HEK293 (cell line): ENCODE measurements at regions not wholly inside any gene's neighbourhood (a gene's known extent, or its start where the extent isn't known, plus 50 kb on each side); places are given as distances from the start of the nearest gene placed in this dataset.

Source experiments
- CTCF ChIA-PET: fragments of 350-600 bp; formaldehyde crosslinking; extraction: SDS; loops from one replicate; lab custom pipeline; 2021; ENCODE audit warnings: antibody characterized with exemption; lab: Yijun Ruan, JAX
- POLR2A ChIA-PET: fragments of 300-600 bp; formaldehyde crosslinking; extraction: SDS; loops from one replicate; lab custom pipeline; 2020; ENCODE audit warnings: antibody characterized with exemption, inconsistent platforms; lab: Yijun Ruan, JAX
- H3K27ac ChIP-seq: fragments of 200-500 bp; sonication (Bioruptor generic); 2 replicates; pipeline ENCODE4 v1.5.1; 2014; ENCODE audit warnings: low read depth, low read length, control low read depth, inconsistent platforms; ENCODE audit errors: extremely low read depth
- H3K36me3 ChIP-seq, 2 experiments: fragments of 200-500 bp in 1 of 2; sonication (Bioruptor generic) in 1 of 2; 1 replicate in 1 of 2; 2 replicates in 1 of 2; pipeline ENCODE4 v1.5.1; 2014 to 2017; ENCODE audit warnings: inconsistent platforms in 2 of 2, low read length in 2 of 2; ENCODE audit not compliant: control insufficient read depth in 2 of 2, insufficient read depth in 1 of 2
- H3K4me1 ChIP-seq: fragments of 200-500 bp; sonication (Bioruptor generic); 2 replicates; pipeline ENCODE4 v1.5.1; 2014; ENCODE audit warnings: mild to moderate bottlenecking, low read length, inconsistent platforms; ENCODE audit not compliant: control insufficient read depth, insufficient read depth
- H3K4me3 ChIP-seq: 2 replicates; pipeline ENCODE4 v1.5.1; 2011; ENCODE audit warnings: low read depth, mild to moderate bottlenecking, control low read depth, low read length, moderate library complexity
- H3K9me3 ChIP-seq: fragments of 200-500 bp; sonication (Bioruptor generic); 2 replicates; pipeline ENCODE4 v1.5.1; 2014; ENCODE audit warnings: low read depth, low read length, inconsistent platforms; ENCODE audit not compliant: control insufficient read depth, insufficient read depth
- HOXA7 ChIP-seq: sonication (generic); formaldehyde crosslinking; IDR thresholded peaks from 2 replicates; pipeline ENCODE4 v1.8.1; 2022; ENCODE audit warnings: missing genetic modification reagents, borderline replicate concordance
- KLF7 ChIP-seq: fragments of 450-650 bp; formaldehyde crosslinking; IDR thresholded peaks from 2 replicates; pipeline ENCODE4 v1.5.1; 2016; ENCODE audit warnings: missing biosample characterization, missing genetic modification characterization, borderline replicate concordance
- KLF9 ChIP-seq: fragments of 450-650 bp; formaldehyde crosslinking; IDR thresholded peaks from 2 replicates; pipeline ENCODE4 v1.5.1; 2016; ENCODE audit warnings: missing biosample characterization, missing genetic modification characterization, low read depth
- WT1 ChIP-seq: fragments of 450-650 bp; formaldehyde crosslinking; IDR thresholded peaks from 2 replicates; pipeline ENCODE4 v1.5.1; 2016; ENCODE audit warnings: missing biosample characterization, missing genetic modification characterization
- ZBTB8A ChIP-seq: fragments of 450-650 bp; formaldehyde crosslinking; IDR thresholded peaks from 2 replicates; pipeline ENCODE4 v1.5.1; 2016; ENCODE audit warnings: missing biosample characterization, missing genetic modification characterization
- ZNF175 ChIP-seq: fragments of 450-650 bp; formaldehyde crosslinking; IDR thresholded peaks from 2 replicates; pipeline ENCODE4 v1.5.1; 2016; ENCODE audit warnings: missing biosample characterization, missing genetic modification characterization
- ZNF292 ChIP-seq: fragments of 450-650 bp; formaldehyde crosslinking; IDR thresholded peaks from 2 replicates; pipeline ENCODE4 v1.5.1; 2016; ENCODE audit warnings: low read depth, missing biosample characterization, missing genetic modification characterization, borderline replicate concordance
- ZNF48 ChIP-seq: fragments of 450-650 bp; formaldehyde crosslinking; IDR thresholded peaks from 2 replicates; pipeline ENCODE4 v1.5.1; 2016; ENCODE audit warnings: missing biosample characterization, missing genetic modification characterization
- ZNF549 ChIP-seq: fragments of 450-650 bp; IDR thresholded peaks from 2 replicates; pipeline ENCODE4 v1.5.1; 2018; ENCODE audit warnings: missing biosample characterization, missing genetic modification characterization, mild to moderate bottlenecking, inconsistent platforms, moderate library complexity
- ZNF561 ChIP-seq: fragments of 450-650 bp; IDR thresholded peaks from 2 replicates; pipeline ENCODE4 v1.5.1; 2018; ENCODE audit warnings: missing biosample characterization, missing genetic modification characterization, borderline replicate concordance
- ZNF585B ChIP-seq: fragments of 450-650 bp; formaldehyde crosslinking; IDR thresholded peaks from 2 replicates; pipeline ENCODE4 v1.5.1; 2016; ENCODE audit warnings: missing biosample characterization, missing genetic modification characterization
- ZNF621 ChIP-seq: fragments of 450-650 bp; formaldehyde crosslinking; IDR thresholded peaks from 2 replicates; pipeline ENCODE4 v1.5.1; 2017; ENCODE audit warnings: missing biosample characterization, missing genetic modification characterization
- ZNF654 ChIP-seq: fragments of 450-650 bp; formaldehyde crosslinking; IDR thresholded peaks from 2 replicates; pipeline ENCODE4 v1.5.1; 2016; ENCODE audit warnings: low read depth, missing biosample characterization, missing genetic modification characterization
- ZNF677 ChIP-seq: fragments of 450-650 bp; IDR thresholded peaks from 2 replicates; pipeline ENCODE4 v1.5.0; 2018; ENCODE audit warnings: missing biosample characterization, mild to moderate bottlenecking, missing genetic modification characterization, moderate library complexity
- ZNF701 ChIP-seq: fragments of 450-650 bp; formaldehyde crosslinking; IDR thresholded peaks from 2 replicates; pipeline ENCODE4 v1.5.1; 2016; ENCODE audit warnings: missing biosample characterization, missing genetic modification characterization
- ZNF76 ChIP-seq: fragments of 450-650 bp; formaldehyde crosslinking; IDR thresholded peaks from 2 replicates; pipeline ENCODE4; 2016; ENCODE audit warnings: low read depth, missing biosample characterization, missing genetic modification characterization, borderline replicate concordance
- ZSCAN30 ChIP-seq: fragments of 450-650 bp; IDR thresholded peaks from 2 replicates; pipeline ENCODE4 v1.5.1; 2018; ENCODE audit warnings: missing biosample characterization, mild to moderate bottlenecking, missing genetic modification characterization, moderate library complexity
- TF ChIP-seq, protein P1 (sequence below): fragments of 450-650 bp; formaldehyde crosslinking; IDR thresholded peaks from 2 replicates; pipeline ENCODE4 v1.5.1; 2016; ENCODE audit warnings: missing biosample characterization, missing genetic modification characterization, low read depth
- TF ChIP-seq, protein P2 (sequence below): fragments of 450-650 bp; formaldehyde crosslinking; IDR thresholded peaks from 2 replicates; pipeline ENCODE4 v1.5.1; 2016; ENCODE audit warnings: missing biosample characterization, missing genetic modification characterization
- TF ChIP-seq, protein P3 (sequence below): fragments of 450-650 bp; formaldehyde crosslinking; IDR thresholded peaks from 2 replicates; pipeline ENCODE4 v1.5.1; 2016; ENCODE audit warnings: missing biosample characterization, missing genetic modification characterization
- TF ChIP-seq, protein P4 (sequence below): fragments of 450-650 bp; formaldehyde crosslinking; IDR thresholded peaks from 2 replicates; pipeline ENCODE4 v1.5.1; 2017; ENCODE audit warnings: missing biosample characterization, missing genetic modification characterization
- TF ChIP-seq, protein P5 (sequence below): fragments of 450-650 bp; formaldehyde crosslinking; IDR thresholded peaks from 2 replicates; pipeline ENCODE4 v1.5.1; 2016; ENCODE audit warnings: missing biosample characterization, missing genetic modification characterization, low read depth

DNA sequence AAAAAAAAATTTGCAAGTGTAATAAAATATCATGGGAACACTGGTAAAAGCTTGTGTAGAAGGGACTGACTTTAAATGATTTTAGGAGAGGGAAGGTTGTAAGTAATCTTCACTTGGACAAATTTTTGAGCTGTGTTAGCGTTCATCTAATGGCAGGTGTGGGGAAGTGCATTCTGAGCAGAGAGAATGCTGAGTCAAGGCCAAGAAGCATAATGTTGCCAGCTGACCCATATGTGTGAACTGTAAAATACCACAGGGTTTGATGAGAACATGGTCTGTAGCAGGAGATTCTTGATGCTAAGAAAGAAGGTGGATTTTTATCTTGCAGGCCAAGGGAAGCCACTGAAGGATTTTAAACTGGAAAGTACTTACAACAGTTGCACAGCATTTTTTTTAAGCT lies 98.2 kb upstream of the ZNF32 start:
- Histone ChIP-seq H3K4me1 (0 out of 2 replicates have a peak, but pooled peaks cover 3% of the 10 kb centered on the region), H3K9me3 (no peaks in the 10 kb centered on the region), H3K4me3 (no peak overlapping the region), H3K36me3 (no peaks in the 10 kb centered on the region), H3K27ac (no peak overlapping the region)
- TF ChIP-seq ZNF76 (tag by site-specific recombination) (no peak), KLF7 (no peak), ZNF585B (no peak), ZNF701 (tag by site-specific recombination) (no peak), KLF9 (tag by site-specific recombination) (no peak), ZNF654 (tag by site-specific recombination) (no peak), WT1 (tag by site-specific recombination) (no peak), ZNF292 (tag by site-specific recombination) (no peak), ZNF48 (tag by site-specific recombination) (no peak), ZNF175 (tag by site-specific recombination) (no peak), ZNF621 (tag by site-specific recombination) (no peak), HOXA7 (CRISPR knock-in tag) (no peak), ZNF549 (tag by site-specific recombination) (no peak)
- TF ChIP-seq, protein P1, sequence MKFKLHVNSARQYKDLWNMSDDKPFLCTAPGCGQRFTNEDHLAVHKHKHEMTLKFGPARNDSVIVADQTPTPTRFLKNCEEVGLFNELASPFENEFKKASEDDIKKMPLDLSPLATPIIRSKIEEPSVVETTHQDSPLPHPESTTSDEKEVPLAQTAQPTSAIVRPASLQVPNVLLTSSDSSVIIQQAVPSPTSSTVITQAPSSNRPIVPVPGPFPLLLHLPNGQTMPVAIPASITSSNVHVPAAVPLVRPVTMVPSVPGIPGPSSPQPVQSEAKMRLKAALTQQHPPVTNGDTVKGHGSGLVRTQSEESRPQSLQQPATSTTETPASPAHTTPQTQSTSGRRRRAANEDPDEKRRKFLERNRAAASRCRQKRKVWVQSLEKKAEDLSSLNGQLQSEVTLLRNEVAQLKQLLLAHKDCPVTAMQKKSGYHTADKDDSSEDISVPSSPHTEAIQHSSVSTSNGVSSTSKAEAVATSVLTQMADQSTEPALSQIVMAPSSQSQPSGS (tag by site-specific recombination): no peak
- TF ChIP-seq, protein P2, sequence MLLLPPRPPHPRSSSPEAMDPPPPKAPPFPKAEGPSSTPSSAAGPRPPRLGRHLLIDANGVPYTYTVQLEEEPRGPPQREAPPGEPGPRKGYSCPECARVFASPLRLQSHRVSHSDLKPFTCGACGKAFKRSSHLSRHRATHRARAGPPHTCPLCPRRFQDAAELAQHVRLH (tag by site-specific recombination): no peak
- TF ChIP-seq, protein P3, sequence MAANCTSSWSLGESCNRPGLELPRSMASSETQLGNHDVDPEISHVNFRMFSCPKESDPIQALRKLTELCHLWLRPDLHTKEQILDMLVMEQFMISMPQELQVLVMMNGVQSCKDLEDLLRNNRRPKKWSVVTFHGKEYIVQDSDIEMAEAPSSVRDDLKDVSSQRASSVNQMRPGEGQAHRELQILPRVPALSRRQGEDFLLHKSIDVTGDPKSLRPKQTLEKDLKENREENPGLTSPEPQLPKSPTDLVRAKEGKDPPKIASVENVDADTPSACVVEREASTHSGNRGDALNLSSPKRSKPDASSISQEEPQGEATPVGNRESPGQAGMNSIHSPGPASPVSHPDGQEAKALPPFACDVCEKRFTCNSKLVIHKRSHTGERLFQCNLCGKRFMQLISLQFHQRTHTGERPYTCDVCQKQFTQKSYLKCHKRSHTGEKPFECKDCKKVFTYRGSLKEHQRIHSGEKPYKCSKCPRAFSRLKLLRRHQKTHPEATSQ (tag by site-specific recombination): no peak
- CTCF ChIA-PET: interaction anchor here (0.7 kb wide), 1 partner anchor 672 kb away, joined by 6 read pairs; no protein-coding TSS in a partner anchor
- POLR2A ChIA-PET: interaction anchor here (0.6 to 0.7 kb wide), 2 partner anchors 56 to 115 kb away, joined by 4 read pairs; no protein-coding TSS in a partner anchor

- TF ChIP-seq ZSCAN30 (no peak), ZNF677 (tag by site-specific recombination) (no peak), ZNF561 (tag by site-specific recombination) (no peak), ZBTB8A (no peak)
- TF ChIP-seq, protein P4, sequence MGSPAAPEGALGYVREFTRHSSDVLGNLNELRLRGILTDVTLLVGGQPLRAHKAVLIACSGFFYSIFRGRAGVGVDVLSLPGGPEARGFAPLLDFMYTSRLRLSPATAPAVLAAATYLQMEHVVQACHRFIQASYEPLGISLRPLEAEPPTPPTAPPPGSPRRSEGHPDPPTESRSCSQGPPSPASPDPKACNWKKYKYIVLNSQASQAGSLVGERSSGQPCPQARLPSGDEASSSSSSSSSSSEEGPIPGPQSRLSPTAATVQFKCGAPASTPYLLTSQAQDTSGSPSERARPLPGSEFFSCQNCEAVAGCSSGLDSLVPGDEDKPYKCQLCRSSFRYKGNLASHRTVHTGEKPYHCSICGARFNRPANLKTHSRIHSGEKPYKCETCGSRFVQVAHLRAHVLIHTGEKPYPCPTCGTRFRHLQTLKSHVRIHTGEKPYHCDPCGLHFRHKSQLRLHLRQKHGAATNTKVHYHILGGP: no peak
- TF ChIP-seq, protein P5, sequence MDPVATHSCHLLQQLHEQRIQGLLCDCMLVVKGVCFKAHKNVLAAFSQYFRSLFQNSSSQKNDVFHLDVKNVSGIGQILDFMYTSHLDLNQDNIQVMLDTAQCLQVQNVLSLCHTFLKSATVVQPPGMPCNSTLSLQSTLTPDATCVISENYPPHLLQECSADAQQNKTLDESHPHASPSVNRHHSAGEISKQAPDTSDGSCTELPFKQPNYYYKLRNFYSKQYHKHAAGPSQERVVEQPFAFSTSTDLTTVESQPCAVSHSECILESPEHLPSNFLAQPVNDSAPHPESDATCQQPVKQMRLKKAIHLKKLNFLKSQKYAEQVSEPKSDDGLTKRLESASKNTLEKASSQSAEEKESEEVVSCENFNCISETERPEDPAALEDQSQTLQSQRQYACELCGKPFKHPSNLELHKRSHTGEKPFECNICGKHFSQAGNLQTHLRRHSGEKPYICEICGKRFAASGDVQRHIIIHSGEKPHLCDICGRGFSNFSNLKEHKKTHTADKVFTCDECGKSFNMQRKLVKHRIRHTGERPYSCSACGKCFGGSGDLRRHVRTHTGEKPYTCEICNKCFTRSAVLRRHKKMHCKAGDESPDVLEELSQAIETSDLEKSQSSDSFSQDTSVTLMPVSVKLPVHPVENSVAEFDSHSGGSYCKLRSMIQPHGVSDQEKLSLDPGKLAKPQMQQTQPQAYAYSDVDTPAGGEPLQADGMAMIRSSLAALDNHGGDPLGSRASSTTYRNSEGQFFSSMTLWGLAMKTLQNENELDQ (tag by site-specific recombination): no peak
- Histone ChIP-seq H3K4me3 (no peak overlapping the region), H3K4me1 (no peaks in the 10 kb centered on the region), H3K9me3 (no peaks in the 10 kb centered on the region), H3K27ac (no peak overlapping the region), H3K36me3 (no peaks in the 10 kb centered on the region)
- ChIA-PET CTCF (no interaction called here), POLR2A (no interaction called here)
Observed at GRCh38 chr10:43739161-43739560, 90.5 kb upstream of the ZNF32 start.
